HEK293 (cell line): ENCODE measurements at regions not wholly inside any gene's neighbourhood (a gene's known extent, or its start where the extent isn't known, plus 50 kb on each side); places are given as distances from the start of the nearest gene placed in this dataset.

Experiments
- CTCF ChIA-PET: fragments of 350-600 bp; formaldehyde crosslinking; extraction: SDS; loops from one replicate; lab custom pipeline; 2021; ENCODE audit warnings: antibody characterized with exemption; lab: Yijun Ruan, JAX
- POLR2A ChIA-PET: fragments of 300-600 bp; formaldehyde crosslinking; extraction: SDS; loops from one replicate; lab custom pipeline; 2020; ENCODE audit warnings: antibody characterized with exemption, inconsistent platforms; lab: Yijun Ruan, JAX
- H3K27ac ChIP-seq: fragments of 200-500 bp; sonication (Bioruptor generic); 2 replicates; pipeline ENCODE4 v1.5.1; 2014; ENCODE audit warnings: low read depth, low read length, control low read depth, inconsistent platforms; ENCODE audit errors: extremely low read depth
- H3K36me3 ChIP-seq, 2 experiments: fragments of 200-500 bp in 1 of 2; sonication (Bioruptor generic) in 1 of 2; 1 replicate in 1 of 2; 2 replicates in 1 of 2; pipeline ENCODE4 v1.5.1; 2014 to 2017; ENCODE audit warnings: inconsistent platforms in 2 of 2, low read length in 2 of 2; ENCODE audit not compliant: control insufficient read depth in 2 of 2, insufficient read depth in 1 of 2
- H3K4me1 ChIP-seq: fragments of 200-500 bp; sonication (Bioruptor generic); 2 replicates; pipeline ENCODE4 v1.5.1; 2014; ENCODE audit warnings: mild to moderate bottlenecking, low read length, inconsistent platforms; ENCODE audit not compliant: control insufficient read depth, insufficient read depth
- H3K4me3 ChIP-seq: 2 replicates; pipeline ENCODE4 v1.5.1; 2011; ENCODE audit warnings: low read depth, mild to moderate bottlenecking, control low read depth, low read length, moderate library complexity
- H3K9me3 ChIP-seq: fragments of 200-500 bp; sonication (Bioruptor generic); 2 replicates; pipeline ENCODE4 v1.5.1; 2014; ENCODE audit warnings: low read depth, low read length, inconsistent platforms; ENCODE audit not compliant: control insufficient read depth, insufficient read depth
- BCL11B ChIP-seq: fragments of 450-650 bp; formaldehyde crosslinking; IDR thresholded peaks from 2 replicates; pipeline ENCODE4 v1.5.1; 2016; ENCODE audit warnings: low read depth, missing biosample characterization, missing genetic modification characterization
- BCL6B ChIP-seq: fragments of 450-650 bp; formaldehyde crosslinking; IDR thresholded peaks from 2 replicates; pipeline ENCODE4 v1.5.1; 2017; ENCODE audit warnings: missing biosample characterization, missing genetic modification characterization
- EGR2 ChIP-seq: fragments of 450-650 bp; formaldehyde crosslinking; IDR thresholded peaks from 2 replicates; pipeline ENCODE4 v1.5.1; 2016; ENCODE audit warnings: low read depth, missing biosample characterization, missing genetic modification characterization
- HOXC10 ChIP-seq: sonication (generic); formaldehyde crosslinking; IDR thresholded peaks from 2 replicates; pipeline ENCODE4 v1.8.1; 2023; ENCODE audit warnings: mild to moderate bottlenecking, missing genetic modification reagents
- HOXD13 ChIP-seq: sonication (generic); formaldehyde crosslinking; IDR thresholded peaks from 2 replicates; pipeline ENCODE4 v1.8.0; 2022; ENCODE audit warnings: missing genetic modification reagents, borderline replicate concordance
- KLF8 ChIP-seq: fragments of 450-650 bp; formaldehyde crosslinking; IDR thresholded peaks from 2 replicates; pipeline ENCODE4 v1.5.1; 2016; ENCODE audit warnings: missing biosample characterization, missing genetic modification characterization
- SP2 ChIP-seq: fragments of 450-650 bp; formaldehyde crosslinking; IDR thresholded peaks from 2 replicates; pipeline ENCODE4 v1.5.1; 2016; ENCODE audit warnings: missing biosample characterization, missing genetic modification characterization
- WT1 ChIP-seq: fragments of 450-650 bp; formaldehyde crosslinking; IDR thresholded peaks from 2 replicates; pipeline ENCODE4 v1.5.1; 2016; ENCODE audit warnings: missing biosample characterization, missing genetic modification characterization
- ZBTB10 ChIP-seq: fragments of 450-650 bp; formaldehyde crosslinking; IDR thresholded peaks from 2 replicates; pipeline ENCODE4 v1.5.1; 2016; ENCODE audit warnings: missing biosample characterization, missing genetic modification characterization
- ZBTB48 ChIP-seq: fragments of 450-650 bp; formaldehyde crosslinking; IDR thresholded peaks from 2 replicates; pipeline ENCODE4 v1.5.1; 2016; ENCODE audit warnings: missing biosample characterization, missing genetic modification characterization
- ZNF10 ChIP-seq: fragments of 450-650 bp; formaldehyde crosslinking; IDR thresholded peaks from 2 replicates; pipeline ENCODE4 v1.5.1; 2017; ENCODE audit warnings: missing biosample characterization, missing genetic modification characterization
- ZNF112 ChIP-seq: fragments of 450-650 bp; formaldehyde crosslinking; IDR thresholded peaks from 2 replicates; pipeline ENCODE4 v1.5.0; 2017; ENCODE audit warnings: missing biosample characterization, missing genetic modification characterization
- ZNF121 ChIP-seq: fragments of 450-650 bp; formaldehyde crosslinking; IDR thresholded peaks from 2 replicates; pipeline ENCODE4 v1.5.1; 2016; ENCODE audit warnings: missing biosample characterization, missing genetic modification characterization
- ZNF138 ChIP-seq: fragments of 450-650 bp; formaldehyde crosslinking; IDR thresholded peaks from 2 replicates; pipeline ENCODE4 v1.5.1; 2016; ENCODE audit warnings: missing biosample characterization, missing genetic modification characterization, borderline replicate concordance
- ZNF341 ChIP-seq: fragments of 450-650 bp; formaldehyde crosslinking; IDR thresholded peaks from 2 replicates; pipeline ENCODE4; 2016; ENCODE audit warnings: low read depth, missing biosample characterization, missing genetic modification characterization
- ZNF354C ChIP-seq: fragments of 450-650 bp; formaldehyde crosslinking; IDR thresholded peaks from 2 replicates; pipeline ENCODE4 v1.5.1; 2016; ENCODE audit warnings: missing biosample characterization, missing genetic modification characterization, low read depth, borderline replicate concordance
- ZNF362 ChIP-seq: fragments of 450-650 bp; formaldehyde crosslinking; IDR thresholded peaks from 2 replicates; pipeline ENCODE4 v1.5.1; 2016; ENCODE audit warnings: missing biosample characterization, missing genetic modification characterization
- ZNF510 ChIP-seq: fragments of 450-650 bp; formaldehyde crosslinking; IDR thresholded peaks from 2 replicates; pipeline ENCODE4 v1.5.1; 2018; ENCODE audit warnings: mild to moderate bottlenecking, missing genetic modification characterization, missing biosample characterization; ENCODE audit not compliant: insufficient replicate concordance
- ZNF549 ChIP-seq: fragments of 450-650 bp; IDR thresholded peaks from 2 replicates; pipeline ENCODE4 v1.5.1; 2018; ENCODE audit warnings: missing biosample characterization, missing genetic modification characterization, mild to moderate bottlenecking, inconsistent platforms, moderate library complexity
- ZNF558 ChIP-seq: fragments of 450-650 bp; formaldehyde crosslinking; IDR thresholded peaks from 2 replicates; pipeline ENCODE4 v1.5.1; 2016; ENCODE audit warnings: missing biosample characterization, missing genetic modification characterization
- ZNF785 ChIP-seq: fragments of 450-650 bp; formaldehyde crosslinking; IDR thresholded peaks from 2 replicates; pipeline ENCODE4 v1.5.1; 2016; ENCODE audit warnings: missing biosample characterization, missing genetic modification characterization

GRCh38 chr12:130041983-130042812 is 120.1 kb upstream of the FZD10 start:
- peak; percentile 33; the same call in 1 of the 2 replicates for TF ChIP-seq ZNF341 (tag by site-specific recombination)
- no peak for TF ChIP-seq WT1 (tag by site-specific recombination)
- no peaks in the 10 kb centered on the region for H3K9me3 ChIP-seq
- CTCF ChIA-PET = interaction anchor here (0.6 to 1.6 kb wide), 12 partner anchors 9 to 732 kb away, joined by 3 to 8 read pairs (median 4); no protein-coding TSS in a partner anchor
- no peaks in the 10 kb centered on the region for H3K4me1 ChIP-seq
- POLR2A ChIA-PET = no interaction called here
- H3K27ac ChIP-seq = no peak overlapping the region
- H3K4me3 ChIP-seq = no peak overlapping the region
- no peaks in the 10 kb centered on the region for H3K36me3 ChIP-seq

- Histone ChIP-seq H3K9me3 (no peaks in the 10 kb centered on the region), H3K36me3 (no peaks in the 10 kb centered on the region), H3K4me3 (no peak overlapping the region), H3K27ac (no peak overlapping the region), H3K4me1 (no peaks in the 10 kb centered on the region)
- POLR2A ChIA-PET = no interaction called here
- no peak for TF ChIP-seq SP2
- no peak for TF ChIP-seq ZNF138
- no peak for TF ChIP-seq ZBTB10 (tag by site-specific recombination)
- TF ChIP-seq ZNF354C (tag by site-specific recombination) = no peak
- TF ChIP-seq BCL6B (tag by site-specific recombination) = no peak
- no peak for TF ChIP-seq HOXD13 (CRISPR knock-in tag)
- no peak for TF ChIP-seq KLF8 (tag by site-specific recombination)
- TF ChIP-seq ZNF112 = no peak
- no peak for TF ChIP-seq ZNF558 (tag by site-specific recombination)
- no peak for TF ChIP-seq ZNF10
- no peak for TF ChIP-seq EGR2 (tag by site-specific recombination)
- no peak for TF ChIP-seq BCL11B (tag by site-specific recombination)
- TF ChIP-seq ZNF510 (tag by site-specific recombination) = no peak
- TF ChIP-seq ZBTB48 (tag by site-specific recombination) = no peak
- TF ChIP-seq ZNF362 = no peak
- no peak for TF ChIP-seq ZNF785 (tag by site-specific recombination)
- no peak for TF ChIP-seq ZNF121
- TF ChIP-seq ZNF549 (tag by site-specific recombination) = no peak
- TF ChIP-seq HOXC10 (CRISPR knock-in tag) = no peak
- CTCF ChIA-PET = interaction anchor here (0.5 to 1.3 kb wide), 3 partner anchors 288 to 537 kb away, joined by 3 read pairs; no protein-coding TSS in a partner anchor
These were observed 118.4 kb upstream of the FZD10 start for GRCh38 chr12:130043685-130044406.
